Astrocyte (in vitro differentiated cells and primary cell): ENCODE measurements at regions not wholly inside any gene's neighbourhood (a gene's known extent, or its start where the extent isn't known, plus 50 kb on each side); places are given as distances from the start of the nearest gene placed in this dataset.

Experiments
- CTCF ChIP-seq: IDR thresholded peaks from 2 replicates; pipeline ENCODE4 v1.5.1; 2011; ENCODE audit warnings: low read depth, mild to moderate bottlenecking, inconsistent platforms, low read length, moderate library complexity; ENCODE audit not compliant: insufficient read depth
- EZH2 ChIP-seq: IDR thresholded peaks from 2 replicates; pipeline ENCODE4 v1.6.1; 2012; ENCODE audit warnings: mild to moderate bottlenecking, low read length, inconsistent platforms; ENCODE audit not compliant: insufficient read depth

DNA sequence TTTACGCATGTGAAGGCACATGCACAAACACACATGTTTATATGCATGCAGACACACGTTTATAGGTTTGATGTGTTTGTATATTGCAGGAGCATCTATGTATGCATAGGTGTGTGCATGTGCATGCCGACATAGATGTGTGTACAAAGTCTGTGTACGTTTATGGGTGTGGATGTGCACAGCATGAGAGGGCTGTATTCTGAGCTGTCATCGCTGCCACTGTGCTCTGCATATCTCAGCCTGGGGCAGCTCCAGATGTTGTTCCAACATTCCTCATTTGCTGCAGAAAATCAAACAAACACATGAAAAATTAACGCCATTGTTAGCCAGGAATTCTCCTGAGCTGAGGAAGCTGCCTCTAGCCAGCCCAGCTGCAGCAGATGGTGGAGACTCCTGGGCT, 132.3 kb upstream of the CSF3R start:
- TF ChIP-seq EZH2 (no peak), CTCF (no peak)
